GM19351 (cell line): ENCODE measurements at regions not wholly inside any gene's neighbourhood (a gene's known extent, or its start where the extent isn't known, plus 50 kb on each side); places are given as distances from the start of the nearest gene placed in this dataset.

Source experiments
- ATAC-seq: cut with Tn5 transposase; IDR thresholded peaks from one replicate; pipeline ENCODE4 v1.9.1; 2021; ENCODE audit warnings: mild to moderate bottlenecking, moderate library complexity; ENCODE audit not compliant: unreplicated experiment

DNA sequence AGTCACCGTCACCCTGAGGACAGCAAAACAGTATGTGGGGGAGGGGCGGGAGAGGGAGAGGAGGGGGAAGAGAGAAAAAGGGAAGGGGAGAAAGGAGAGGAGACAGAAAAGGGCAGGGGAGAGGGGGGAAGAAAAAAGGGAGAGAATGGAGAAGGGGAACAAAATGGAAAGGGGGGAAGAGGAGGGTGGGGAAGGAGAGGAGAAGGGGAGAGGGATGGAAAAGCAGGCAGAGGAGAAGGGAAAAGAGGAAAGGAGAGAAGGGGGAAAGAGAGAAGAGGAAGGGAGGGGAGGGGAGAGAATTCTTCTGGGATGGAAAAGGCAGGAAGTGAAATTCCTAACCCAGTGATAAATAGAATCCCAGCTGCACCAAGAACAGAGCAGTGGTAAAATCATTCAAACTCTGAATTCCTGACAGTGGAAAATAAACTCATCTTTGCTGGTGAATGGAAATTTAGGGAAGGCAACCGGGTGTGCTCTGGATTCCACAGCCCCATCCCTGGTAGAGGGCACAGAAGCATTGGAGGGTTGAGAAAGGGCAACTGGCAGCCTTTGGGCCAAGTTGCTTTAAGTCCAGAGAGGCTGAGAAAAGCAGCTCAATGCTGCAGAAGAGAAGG, 244.2 kb downstream of the BCOR start:
- ATAC-seq = no peak

DNA sequence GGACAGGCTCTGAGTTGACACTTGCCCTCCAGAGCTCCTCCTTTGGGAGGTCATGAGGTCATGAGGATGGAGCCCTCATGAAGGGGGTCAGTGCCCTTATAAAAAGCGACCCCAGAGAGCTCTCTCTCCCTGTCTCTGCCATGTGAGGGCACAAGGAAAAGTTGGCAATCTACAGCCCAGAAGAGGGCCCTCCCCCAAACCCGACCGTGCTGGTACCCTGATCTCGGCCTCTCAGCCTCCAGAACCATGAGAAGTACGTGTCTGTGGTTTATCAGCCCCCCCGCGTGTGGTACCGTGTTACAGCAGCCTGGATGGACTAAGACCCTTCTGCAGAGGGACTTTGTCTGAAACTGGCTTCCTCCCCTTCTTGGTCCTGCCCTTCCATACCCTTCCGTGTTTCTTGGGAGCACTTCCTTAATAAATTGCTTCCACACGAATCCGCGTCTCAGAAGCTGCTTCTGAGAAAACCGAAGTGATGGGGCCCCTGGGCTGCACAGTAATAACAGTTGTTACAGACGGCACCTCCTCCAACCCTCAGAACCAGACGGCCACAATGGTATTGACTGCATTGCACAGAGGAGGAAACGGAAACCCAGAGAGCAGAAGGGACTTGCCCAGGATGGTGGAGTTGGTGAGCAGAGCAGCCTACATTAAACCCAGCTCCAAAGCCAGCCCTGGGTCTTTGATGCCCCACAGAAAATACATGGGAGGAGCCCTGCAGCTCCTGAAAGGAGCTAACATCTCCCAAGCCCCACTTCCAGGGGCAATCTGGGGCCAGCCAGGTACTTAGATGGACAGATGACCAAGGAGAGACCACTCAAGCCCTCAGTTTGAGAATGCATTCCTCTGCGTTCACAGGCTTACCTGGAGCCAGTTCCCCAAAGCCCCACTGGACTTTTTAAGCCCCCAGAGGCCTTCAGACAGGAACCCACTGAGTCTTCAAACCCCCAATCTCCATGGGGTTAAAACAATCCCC, 242.7 kb downstream of the BCOR start:
- peak; percentile 85 for ATAC-seq

DNA sequence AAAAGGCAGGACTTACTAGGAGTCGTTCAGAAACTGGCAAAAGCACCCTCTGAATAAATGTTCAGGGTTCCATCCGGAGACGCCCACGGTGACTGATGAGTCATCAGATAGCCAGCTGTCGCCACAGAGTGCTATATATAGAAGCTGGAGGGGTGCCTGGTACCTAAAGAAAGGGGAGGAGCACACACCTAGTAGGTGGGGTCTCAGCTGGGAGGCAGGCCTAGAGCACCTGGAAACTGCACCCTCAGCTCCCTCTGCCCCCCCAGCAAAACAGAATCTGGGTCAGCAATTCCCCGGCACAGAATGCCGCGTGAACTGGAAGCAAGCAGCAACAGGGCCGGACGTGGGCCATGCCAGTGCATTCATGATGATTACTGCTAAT, 242.0 kb downstream of the BCOR start:
- ATAC-seq = peak; percentile 36

DNA sequence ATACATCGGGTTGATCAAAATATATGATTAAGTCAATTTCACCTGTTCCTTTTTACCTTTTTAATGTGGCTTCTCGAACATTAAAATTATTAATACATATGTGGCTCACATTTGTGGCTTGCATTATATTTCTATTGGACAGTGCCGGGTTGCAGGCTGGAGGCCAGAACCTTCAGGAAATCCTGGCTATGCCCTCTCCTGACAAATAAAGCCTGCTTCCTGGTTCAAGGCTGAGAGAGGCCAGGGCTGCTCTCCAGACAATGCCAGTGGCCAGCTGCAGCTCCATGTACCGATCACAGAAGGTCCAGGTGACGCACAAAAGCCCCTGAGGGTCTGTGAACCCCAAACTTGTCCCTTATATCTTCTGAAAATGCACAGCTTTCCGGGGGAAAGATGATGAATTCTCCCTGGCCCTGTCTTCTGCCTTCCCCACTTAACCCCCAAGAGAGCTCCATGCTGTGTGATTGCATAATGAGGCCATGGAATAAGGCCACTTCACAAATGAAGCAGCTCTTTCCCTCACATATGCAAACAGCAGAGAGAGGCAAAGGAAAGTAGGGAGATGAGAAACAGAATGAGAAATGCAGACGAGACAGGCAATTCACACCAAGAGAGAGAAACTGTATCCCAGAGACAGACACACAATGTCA, 241.2 kb downstream of the BCOR start:
- no peak for ATAC-seq

DNA sequence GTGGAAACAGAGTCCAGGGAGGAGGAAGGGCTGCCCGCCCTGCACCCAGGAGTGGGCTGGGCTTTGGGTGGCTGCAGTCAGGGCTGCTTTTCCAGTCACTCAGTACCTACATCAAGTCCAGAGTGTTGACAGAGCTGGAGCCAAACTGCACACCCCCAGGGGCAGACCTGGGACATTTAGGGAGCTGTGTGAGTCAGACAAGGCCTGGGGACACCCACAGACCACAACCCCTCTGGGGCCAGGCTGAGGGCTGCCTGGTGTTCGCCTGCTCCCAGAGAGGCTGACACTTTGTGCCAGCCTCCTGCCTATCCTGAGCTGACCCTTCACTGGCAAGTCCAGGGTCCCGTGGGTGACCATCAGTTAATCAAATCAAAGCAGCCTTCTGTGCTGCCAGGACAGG, 240.0 kb downstream of the BCOR start:
- ATAC-seq = no peak

DNA sequence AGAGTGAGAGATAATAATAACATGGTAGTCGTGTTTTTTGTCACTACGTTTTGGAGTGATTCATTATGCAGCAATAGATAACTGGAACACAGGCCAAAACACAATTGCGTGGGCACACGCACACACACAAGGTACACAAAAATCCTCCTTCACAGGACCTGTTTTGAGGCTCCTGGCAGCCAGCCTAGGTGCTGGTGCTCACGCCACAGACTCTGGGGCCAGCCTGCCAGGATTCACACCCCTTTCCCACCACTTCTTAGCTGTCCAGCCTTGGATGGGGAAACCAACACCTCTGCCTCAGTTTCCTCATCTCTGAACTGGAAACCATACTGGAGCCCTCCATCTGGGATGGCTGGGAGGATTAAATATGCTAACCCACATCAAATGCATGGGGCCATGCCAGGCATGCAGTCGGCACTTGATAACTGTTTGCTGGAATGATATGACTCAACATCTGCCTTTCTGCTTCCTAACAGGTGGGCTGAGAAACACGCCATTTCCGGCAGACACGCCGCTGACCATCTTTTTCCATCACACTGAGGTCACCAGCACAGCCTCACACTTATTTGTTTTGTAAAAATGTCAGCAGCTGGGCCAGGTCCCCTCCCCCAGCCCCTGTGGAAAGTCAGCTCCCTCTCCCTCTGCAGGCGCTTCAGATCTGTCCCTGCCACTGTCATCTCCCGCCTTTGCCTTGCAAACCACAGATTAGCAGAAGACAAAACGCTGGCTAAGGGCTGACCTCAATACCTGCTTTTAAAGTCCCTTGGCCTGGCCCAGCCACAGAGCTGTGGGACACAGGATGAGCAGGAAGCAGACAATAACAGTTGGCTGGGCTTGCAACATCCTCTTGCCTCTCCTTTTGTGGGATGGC, 237.5 kb downstream of the BCOR start:
- peak; percentile 79 for ATAC-seq

DNA sequence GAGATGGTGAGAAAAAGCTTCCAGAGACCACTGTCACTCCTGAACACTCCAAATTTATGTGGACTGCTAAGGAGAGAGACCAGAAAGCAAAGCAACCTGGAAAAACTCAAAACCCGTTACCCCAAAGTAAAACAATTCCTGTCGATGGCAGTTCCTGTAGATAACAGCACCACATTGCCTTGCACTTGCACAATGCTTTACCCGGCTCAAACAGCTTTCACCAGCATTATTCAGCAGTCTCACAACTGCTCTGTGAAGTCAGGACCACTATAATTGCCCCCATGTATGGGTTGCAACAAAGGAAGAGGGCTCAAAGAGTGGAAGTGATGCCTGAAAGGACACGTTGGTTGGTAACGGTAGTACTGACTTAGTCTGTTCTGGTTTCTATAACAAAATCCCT, 234.8 kb downstream of the BCOR start:
- ATAC-seq = no peak

DNA sequence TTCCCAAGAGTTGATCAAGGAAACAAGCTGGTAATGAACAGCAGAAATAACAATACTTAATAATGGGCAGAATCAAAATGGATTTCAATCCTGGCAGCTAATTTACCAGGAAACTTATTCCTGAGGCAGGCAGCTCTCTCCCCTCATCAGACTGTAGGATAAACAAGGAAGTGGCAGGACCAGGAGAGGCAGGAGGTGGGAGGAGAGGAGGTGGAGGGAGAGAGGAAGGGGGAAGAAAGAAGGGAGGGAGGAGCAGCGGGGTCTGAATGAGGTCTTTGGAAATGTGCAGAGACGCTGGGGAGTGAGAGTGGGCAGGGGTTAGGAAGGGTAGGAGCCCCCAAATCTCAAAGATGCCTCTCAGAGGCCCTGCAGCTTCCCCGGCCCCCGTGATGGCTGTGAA, 231.5 kb downstream of the BCOR start:
- ATAC-seq = no peak

DNA sequence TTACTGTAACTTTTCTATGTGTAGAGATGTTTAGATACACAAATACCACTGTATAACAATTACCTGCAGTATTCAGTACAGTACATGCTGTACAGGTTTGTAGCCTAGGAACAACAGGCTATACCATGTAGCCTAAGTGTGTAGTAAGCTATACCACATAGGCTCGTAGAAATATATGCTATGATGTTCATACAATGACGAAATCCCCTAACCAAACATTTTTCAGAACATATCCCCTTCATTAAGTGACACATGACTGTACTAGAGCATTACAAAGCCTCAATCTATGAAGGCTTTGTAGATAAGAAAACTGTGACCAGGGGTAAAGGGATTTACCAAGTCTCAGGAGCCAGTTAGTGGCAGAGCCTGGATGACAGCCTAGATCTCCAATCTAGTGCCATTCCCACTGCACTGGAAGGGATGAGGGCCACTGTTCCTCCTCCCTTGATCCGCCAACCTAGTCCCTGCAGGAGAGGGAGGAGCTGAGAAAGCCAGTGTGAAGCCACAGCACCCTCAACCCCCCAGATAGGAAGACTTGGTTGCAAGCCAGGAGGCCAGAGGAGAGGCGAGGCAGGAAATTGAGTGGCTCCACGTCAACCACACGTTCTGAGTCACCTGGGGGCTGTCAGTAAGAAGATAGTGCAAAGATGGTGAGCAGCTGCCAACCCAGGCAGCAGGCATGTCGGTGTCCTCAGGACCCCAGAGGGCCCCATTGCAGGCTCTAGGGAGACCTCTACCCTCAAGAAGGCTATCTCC, 227.7 kb downstream of the BCOR start:
- no peak for ATAC-seq

DNA sequence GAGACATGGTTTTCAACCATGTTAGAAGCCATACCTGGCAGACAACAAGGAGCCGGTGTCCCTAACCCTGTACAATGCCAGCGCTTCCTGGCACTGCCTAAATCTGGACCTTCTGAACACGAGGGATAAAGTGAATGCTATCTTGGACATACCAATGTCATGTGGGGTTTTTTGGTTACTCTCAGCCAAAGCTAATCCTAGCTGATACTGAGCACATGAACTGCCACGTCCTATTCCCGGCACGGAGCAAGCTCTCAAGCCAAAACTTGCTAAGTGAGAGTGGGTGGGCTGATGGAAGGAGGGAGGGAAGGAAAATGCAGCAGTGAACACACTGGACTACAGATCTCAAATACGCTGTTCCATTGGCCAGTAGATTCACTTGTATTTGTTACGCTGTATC, 226.1 kb downstream of the BCOR start:
- no peak for ATAC-seq

DNA sequence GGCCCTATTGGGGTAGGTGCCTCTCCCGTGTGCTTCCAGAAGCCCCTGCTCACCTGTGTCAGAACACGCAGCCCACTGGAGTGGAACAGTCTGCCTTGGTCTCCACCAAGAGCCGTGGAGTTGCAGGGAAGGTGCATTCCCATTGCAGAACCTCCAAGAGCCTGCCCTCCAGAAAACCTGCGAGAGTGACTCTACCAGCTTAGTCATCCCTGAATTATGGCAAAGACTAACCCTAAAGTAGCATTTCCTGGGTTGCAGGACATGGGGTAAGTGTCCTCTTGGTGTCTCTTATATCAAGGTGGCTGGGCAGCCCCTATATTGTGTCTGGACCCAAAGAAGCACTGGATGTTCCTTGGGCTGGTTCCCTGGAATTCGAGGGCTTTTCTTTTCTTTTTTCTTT, 224.6 kb downstream of the BCOR start:
- ATAC-seq = no peak

DNA sequence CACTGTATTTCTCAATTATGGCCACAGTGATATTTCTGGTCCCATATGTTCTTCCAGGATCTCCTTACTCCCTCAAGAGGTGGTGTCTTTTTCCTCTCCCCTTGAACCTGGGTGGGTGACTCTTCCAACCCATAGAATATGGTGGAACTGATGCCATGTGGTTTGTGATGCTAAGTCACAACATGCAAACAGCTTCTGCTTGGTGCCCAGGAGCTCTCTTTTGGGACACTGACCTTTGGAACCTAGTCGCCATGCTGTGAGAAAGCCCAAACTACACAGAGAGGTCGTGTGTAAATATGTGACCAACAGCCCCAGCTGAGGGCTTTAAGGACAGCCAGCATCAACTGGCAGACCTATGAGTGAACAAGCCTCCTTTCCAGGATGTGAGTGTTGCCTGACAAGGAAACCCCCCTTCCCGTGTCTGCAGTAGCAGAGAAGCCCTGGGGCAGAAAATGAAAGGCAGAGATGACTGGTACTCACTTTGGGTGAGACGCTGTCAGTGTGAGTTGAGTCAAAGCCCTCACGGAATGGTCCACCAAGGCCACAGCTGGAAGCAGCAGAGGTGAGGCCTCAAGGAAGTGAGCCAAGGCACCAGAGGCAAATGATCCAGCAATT, 223.4 kb downstream of the BCOR start:
- peak; percentile 97 for ATAC-seq

DNA sequence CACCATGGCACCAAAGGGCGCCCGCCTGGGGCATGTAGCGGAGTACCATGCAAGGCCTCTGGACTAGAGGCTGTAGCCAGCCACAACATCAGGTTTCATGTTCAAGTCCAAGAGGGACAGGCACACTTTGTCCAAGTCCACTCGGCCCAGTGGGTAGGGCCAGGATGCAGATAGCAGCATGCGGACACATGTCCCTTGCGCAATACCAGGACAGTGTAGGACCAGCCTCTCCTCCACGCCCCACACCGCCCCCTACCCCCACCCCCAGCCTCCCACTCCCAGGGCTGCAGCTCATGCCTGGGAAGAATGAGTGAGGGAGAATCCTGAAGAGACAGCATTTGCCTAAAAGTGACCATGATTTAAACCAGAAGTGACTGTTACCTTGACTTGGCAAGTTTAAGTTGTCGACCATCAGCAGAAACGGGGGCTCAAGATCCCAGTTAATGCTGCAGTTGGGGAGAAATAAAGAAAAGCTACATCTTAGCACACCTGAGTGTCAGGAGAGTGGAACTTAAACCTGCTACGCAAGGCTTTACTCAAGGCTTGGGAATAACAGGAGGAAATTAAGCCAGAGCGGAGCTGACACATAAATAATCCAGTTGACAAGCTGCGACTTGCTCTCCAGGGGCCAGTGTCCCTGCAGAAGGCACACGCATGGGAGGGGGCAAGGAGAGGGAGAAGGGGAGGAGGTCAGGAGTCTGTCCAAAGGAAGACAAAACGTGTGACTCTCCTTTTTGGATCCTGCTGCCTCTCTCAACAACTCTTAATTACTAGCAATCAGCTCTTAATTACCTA, 221.7 kb downstream of the BCOR start:
- ATAC-seq = no peak

DNA sequence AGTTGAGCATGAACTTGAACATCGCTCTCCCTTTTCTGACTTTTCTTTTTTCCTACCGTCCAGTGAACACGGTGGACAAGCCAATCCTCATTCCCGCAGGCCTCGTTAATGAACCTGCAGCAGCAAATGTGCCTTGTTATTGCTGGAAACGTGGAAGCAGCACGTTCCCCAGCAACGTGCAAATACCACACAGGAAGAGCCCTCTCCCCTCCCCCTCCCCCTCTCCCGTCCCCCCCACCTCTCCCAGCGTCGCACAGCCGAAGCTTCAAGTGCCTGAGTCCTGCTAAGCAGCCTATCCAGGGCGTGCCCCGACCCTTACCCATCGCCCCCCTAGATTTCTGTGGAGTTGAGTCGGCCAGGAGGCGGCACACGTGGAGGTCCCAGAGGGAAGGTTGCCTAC, 219.9 kb downstream of the BCOR start:
- no peak for ATAC-seq

DNA sequence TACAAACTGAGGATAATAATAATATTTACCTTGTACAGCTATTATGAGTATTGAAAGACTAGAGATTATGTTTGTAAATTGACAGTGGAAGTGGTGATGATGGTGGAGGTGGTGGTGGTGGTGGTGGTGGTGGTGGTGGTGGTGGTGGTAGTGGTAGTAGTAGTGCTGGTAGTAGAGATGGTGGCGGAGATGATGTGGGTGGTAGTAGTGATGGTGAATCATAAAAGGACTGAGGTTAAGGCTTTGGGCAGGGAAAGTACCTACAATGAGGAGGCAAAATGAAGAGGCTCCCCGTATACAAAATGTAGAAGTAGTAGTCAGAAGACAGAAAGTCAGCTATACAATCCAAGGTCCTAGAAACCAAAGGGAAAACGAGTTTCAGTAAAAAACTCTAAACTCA, 214.1 kb downstream of the BCOR start:
- ATAC-seq = no peak

DNA sequence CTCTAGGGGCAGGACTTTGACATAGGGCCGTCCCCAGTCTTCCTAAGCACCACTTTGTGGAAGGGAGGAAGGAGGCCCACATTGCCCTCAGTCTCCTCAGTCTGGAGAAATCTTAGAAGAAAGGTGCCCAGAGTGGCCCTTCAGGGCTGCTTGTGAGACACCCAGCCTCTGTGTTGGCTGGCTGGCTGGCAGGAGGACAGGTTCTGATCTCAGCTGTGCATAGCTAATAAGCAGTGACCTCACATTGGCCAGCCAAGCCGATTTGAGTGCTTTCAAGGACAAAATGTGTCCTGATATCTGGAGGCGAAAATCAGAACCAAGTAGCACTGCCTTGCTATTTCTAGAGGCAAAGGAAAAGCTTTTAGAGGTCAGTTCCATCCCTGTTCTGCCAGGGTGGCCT, 211.5 kb downstream of the BCOR start:
- no peak for ATAC-seq

DNA sequence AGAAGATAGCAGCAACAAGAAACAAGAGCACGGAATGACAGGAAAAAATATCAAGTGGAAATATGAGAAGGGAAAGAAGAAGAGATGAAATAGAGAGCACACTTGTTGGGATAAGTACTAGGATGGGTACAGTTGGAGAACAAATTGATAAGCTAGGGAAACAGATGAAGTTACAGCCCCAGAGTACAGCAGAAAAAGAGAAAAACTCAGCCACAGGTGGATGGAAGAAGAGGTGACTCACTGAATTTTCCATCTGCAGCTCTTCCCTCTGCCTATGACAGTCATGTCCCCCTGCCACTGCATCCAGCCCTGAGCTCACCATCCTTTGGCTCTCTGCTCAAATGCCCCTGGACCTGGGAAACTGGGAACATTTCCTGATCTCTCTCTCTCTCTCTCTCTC, 209.0 kb downstream of the BCOR start:
- ATAC-seq = no peak

DNA sequence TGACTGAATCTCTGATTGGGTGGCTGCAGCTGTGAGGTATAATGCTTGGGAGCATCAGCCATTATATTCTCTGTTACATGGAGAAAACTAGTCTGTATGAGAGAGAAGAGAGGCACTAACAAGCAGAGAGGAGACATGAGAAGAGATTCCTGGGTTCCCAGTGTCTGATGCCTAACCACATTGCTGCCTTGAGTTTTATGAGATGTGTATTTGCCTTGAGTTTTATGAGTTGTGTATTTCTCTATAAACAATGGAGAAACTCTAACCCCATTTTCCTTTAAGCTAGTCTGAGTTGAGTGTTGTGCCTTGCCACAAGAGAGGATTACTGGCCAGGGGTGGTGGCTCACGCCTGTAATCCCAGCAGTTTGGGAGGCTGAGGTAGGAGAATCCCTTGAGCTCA, 208.1 kb downstream of the BCOR start:
- no peak for ATAC-seq

DNA sequence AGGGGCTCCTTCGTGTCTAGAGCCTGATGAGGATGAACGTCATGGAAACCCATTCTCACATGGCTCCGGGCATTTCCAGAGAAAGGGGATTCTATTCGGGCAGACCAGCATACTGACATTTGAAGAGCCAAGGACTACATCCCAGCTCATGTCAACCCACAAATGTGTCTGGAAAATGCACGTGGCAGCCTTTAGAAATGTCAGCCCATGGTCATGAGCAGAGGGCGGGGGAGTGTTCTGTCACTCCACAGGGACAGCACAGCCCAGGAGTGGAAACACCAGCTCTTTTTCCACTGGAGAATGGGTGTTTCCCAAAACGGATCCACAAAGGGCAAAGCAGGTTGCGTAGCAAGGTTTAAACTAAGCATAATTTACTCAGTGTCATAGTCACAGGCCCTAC, 207.0 kb downstream of the BCOR start:
- ATAC-seq = no peak
